ENCODE measurements at regions not wholly inside any gene's neighbourhood (a gene's known extent, or its start where the extent isn't known, plus 50 kb on each side); places are given as distances from the start of the nearest gene placed in this dataset.

- H3K4me1 Mint-ChIP-seq: peaks cover 10% of the 10 kb centered on the region
These were observed 99.5 kb upstream of the SPATA13 start for GRCh38 chr13:24060993-24061392.

DNA sequence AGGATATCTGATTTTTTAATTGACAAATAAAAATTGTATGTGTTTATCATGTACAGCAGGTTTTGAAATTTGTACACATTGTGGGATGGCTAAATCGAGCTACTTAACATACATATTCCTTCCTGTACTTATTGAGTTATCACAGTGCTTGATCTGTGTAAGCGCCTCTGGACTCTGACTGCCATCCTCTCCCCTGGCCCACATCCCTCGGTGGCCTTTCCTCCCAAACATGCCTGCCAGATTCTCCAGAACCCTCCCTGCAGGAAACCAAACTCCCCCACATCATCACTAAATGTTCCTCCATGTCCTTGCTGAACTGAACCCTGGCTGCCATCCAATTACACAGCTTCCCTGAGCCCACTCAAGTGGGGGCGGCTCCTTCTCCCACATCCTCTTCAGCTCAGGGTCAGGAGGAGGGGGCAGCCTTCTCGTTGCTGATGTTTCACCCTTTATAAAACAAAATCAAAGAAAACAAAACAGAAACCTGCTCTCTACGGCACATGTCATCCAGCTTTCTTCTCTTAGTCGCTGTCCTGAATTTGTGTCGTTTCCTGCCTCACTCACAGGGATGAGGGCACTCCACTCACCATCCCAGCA, 97.1 kb upstream of the SPATA13 start:
- DNase-seq (ENCODE audit: low spot score in 2 of 2) (no peak), ATAC-seq (ENCODE audit: low read depth) (no peak)
- H3K4me1 Mint-ChIP-seq: peaks cover 10% of the 10 kb centered on the region
- no peak overlapping the region for H3K4me3 Mint-ChIP-seq
- no peaks in the 10 kb centered on the region for H3K36me3 Mint-ChIP-seq
- H3K27ac Mint-ChIP-seq: no peak overlapping the region
- H3K9me3 Mint-ChIP-seq: peaks cover 1% of the 10 kb centered on the region
- H3K27me3 Mint-ChIP-seq: peaks cover 9% of the 10 kb centered on the region

More at GRCh38 chr13:24060993-24061392, 99.5 kb upstream of the SPATA13 start:
- H3K27me3 Mint-ChIP-seq: peaks cover 9% of the 10 kb centered on the region
- no peaks in the 10 kb centered on the region for H3K36me3 Mint-ChIP-seq
- no peak overlapping the region for H3K4me3 Mint-ChIP-seq
- DNase-seq (ENCODE audit: low spot score in 2 of 2) (no peak), ATAC-seq (ENCODE audit: low read depth) (no peak)
- peaks cover 1% of the 10 kb centered on the region for H3K9me3 Mint-ChIP-seq
- H3K27ac Mint-ChIP-seq: no peak overlapping the region

- H3K4me1 Mint-ChIP-seq: peaks cover 8% of the 10 kb centered on the region
These were observed 96.1 kb upstream of the SPATA13 start for GRCh38 chr13:24064371-24064770.

DNA sequence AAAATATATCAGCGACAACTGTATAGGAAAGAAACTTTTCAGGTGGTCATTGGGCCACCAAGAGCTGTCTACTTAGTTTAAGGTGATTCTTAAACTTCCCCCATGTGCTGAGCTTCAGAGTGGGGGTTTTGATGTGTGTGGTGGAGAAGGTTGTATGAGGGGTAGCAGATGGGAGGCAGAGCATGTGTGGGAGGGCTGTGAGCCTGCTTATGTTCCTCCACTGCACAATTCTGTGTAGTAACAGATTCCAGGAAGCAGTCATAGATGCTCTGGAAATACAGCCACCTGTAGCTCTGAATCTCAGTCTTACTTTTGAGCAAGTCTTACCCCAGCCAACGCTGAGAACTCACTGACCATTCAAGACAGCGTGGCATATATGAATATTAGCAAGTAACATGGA, 95.3 kb upstream of the SPATA13 start:
- DNase-seq (ENCODE audit: low spot score in 2 of 2) (no peak), ATAC-seq (ENCODE audit: low read depth) (no peak)
- Mint-ChIP-seq H3K4me1 (peaks cover 3% of the 10 kb centered on the region), H3K36me3 (no peaks in the 10 kb centered on the region), H3K4me3 (no peak overlapping the region), H3K27ac (no peak overlapping the region), H3K27me3 (peaks cover 7% of the 10 kb centered on the region), H3K9me3 (peaks cover 3% of the 10 kb centered on the region)

More at GRCh38 chr13:24064371-24064770, 96.1 kb upstream of the SPATA13 start:
- Mint-ChIP-seq H3K36me3 (no peaks in the 10 kb centered on the region), H3K4me3 (no peak overlapping the region), H3K27me3 (peaks cover 9% of the 10 kb centered on the region), H3K9me3 (peaks cover 3% of the 10 kb centered on the region), H3K27ac (no peak overlapping the region)
- DNase-seq (ENCODE audit: low spot score in 2 of 2) (no peak), ATAC-seq (ENCODE audit: low read depth) (no peak)

DNA sequence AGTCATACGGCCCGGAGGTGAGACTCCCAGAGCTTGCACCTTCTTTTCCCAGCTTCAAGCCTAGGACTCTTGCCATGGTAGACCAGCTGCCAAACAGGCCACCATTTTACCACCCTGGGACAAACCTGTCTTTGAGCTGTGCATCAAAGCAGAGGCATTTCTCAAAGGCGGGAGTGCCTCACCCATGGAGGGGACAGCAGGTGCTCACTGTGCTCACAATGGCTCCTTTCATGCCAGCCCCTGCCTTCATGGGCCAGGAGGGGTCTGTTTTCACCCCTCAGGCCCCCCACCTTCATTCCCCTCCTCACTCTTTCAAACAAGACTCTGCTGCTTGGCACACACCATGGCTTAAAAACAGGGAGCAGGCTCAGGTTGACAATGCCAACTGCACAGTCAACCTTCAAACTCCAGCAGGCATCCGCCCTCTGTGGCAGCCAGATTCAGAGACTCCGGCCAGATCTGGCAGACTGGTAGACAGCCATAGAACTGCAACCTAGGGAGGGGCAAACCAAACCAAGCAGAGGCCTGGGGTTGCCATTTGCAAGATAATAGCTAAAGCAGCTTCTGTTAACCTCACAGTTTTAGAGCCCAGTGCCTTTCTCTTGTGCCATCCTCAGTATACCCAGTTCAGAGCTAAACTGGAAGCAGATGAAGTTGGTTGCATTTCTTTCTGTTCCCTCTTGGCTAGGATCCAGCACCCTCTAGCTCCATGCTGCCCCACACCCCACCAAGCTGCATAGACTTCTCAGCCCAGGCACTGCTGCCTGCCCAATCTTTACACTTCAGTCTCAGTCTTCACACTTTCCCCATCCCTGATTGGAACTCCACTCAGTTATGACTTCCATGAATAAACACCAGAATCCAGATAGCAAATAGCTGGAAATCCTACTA, 93.9 kb upstream of the SPATA13 start:
- no peak for ATAC-seq (ENCODE audit: low read depth)
- H3K4me3 Mint-ChIP-seq: no peak overlapping the region
- peaks cover 10% of the 10 kb centered on the region for H3K27me3 Mint-ChIP-seq

GRCh38 chr13:24068472-24068871, 92.0 kb upstream of the SPATA13 start:
- Mint-ChIP-seq H3K27me3 (peaks cover 6% of the 10 kb centered on the region), H3K9me3 (peaks cover 3% of the 10 kb centered on the region), H3K36me3 (no peaks in the 10 kb centered on the region), H3K27ac (no peak overlapping the region), H3K4me3 (no peak overlapping the region), H3K4me1 (peaks cover 3% of the 10 kb centered on the region)
- DNase-seq (ENCODE audit: low spot score in 2 of 2) (no peak), ATAC-seq (ENCODE audit: low read depth) (no peak)

More for the DNA sequence above, 93.9 kb upstream of the SPATA13 start:
- H3K36me3 Mint-ChIP-seq: no peaks in the 10 kb centered on the region
- DNase-seq (ENCODE audit: low spot score in 2 of 2): no peak
- H3K4me1 Mint-ChIP-seq: peaks cover 3% of the 10 kb centered on the region
- H3K27ac Mint-ChIP-seq: no peak overlapping the region
- H3K9me3 Mint-ChIP-seq: peaks cover 3% of the 10 kb centered on the region

DNA sequence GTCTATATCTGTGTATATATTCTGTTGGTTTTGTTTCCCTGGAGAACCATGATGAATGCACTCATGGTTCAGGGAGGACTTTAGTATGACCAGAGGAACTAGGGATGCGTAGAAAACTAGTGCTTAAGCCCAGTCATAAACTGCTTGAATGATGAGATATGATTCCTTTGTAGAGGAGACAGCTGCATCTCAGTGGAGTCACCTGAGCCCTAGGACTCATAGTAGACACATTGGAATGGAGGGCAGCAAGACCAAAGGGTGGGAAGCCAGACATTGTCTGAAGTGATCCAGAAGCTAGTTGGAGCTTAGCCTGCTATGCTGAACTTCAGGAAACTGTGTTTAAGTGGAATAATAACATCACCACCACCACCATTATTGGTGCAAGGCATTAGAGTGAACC, 89.5 kb upstream of the SPATA13 start:
- H3K4me3 Mint-ChIP-seq: no peak overlapping the region
- H3K27me3 Mint-ChIP-seq: peaks cover 3% of the 10 kb centered on the region
- no peaks in the 10 kb centered on the region for H3K36me3 Mint-ChIP-seq
- DNase-seq (ENCODE audit: low spot score in 2 of 2) (no peak), ATAC-seq (ENCODE audit: low read depth) (no peak)
- no peak overlapping the region for H3K27ac Mint-ChIP-seq
- H3K9me3 Mint-ChIP-seq: peaks cover 1% of the 10 kb centered on the region
- no peaks in the 10 kb centered on the region for H3K4me1 Mint-ChIP-seq

GRCh38 chr13:24071423-24072075, 89.0 kb upstream of the SPATA13 start:
- DNase-seq (ENCODE audit: low spot score in 2 of 2) (no peak), ATAC-seq (ENCODE audit: low read depth) (no peak)
- H3K4me3 Mint-ChIP-seq: no peak overlapping the region

DNA sequence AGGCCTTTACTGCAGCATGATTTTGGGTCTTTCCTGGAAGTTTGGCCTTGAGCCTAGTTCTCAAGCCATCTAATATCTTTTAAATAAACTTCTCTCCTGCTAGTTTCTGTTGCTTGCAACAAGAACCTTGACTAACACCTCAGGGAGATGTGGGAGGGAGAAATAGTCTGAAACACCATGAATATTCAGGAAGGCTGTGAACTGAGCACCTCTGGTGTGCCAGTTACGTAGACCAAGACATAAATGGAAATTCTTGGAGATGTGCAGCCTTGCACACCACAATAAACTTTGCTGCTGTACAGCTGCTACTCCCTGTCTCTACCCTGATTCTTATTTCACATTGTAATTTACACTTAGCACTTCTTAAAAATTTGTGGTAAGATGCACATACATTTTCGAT, 86.9 kb upstream of the SPATA13 start:
- H3K4me1 Mint-ChIP-seq: no peaks in the 10 kb centered on the region
- no peak overlapping the region for H3K4me3 Mint-ChIP-seq
- peaks cover under 1% of the 10 kb centered on the region for H3K9me3 Mint-ChIP-seq
- H3K36me3 Mint-ChIP-seq: no peaks in the 10 kb centered on the region
- peaks cover 7% of the 10 kb centered on the region for H3K27me3 Mint-ChIP-seq
- ATAC-seq (ENCODE audit: low read depth) (no peak), DNase-seq (ENCODE audit: low spot score in 2 of 2) (no peak)
- no peak overlapping the region for H3K27ac Mint-ChIP-seq

More at GRCh38 chr13:24071423-24072075, 89.0 kb upstream of the SPATA13 start:
- H3K36me3 Mint-ChIP-seq: no peaks in the 10 kb centered on the region
- H3K4me1 Mint-ChIP-seq: no peaks in the 10 kb centered on the region
- H3K9me3 Mint-ChIP-seq: peaks cover 1% of the 10 kb centered on the region
- peaks cover 5% of the 10 kb centered on the region for H3K27me3 Mint-ChIP-seq
- no peak overlapping the region for H3K27ac Mint-ChIP-seq

- no peaks in the 10 kb centered on the region for H3K9me3 Mint-ChIP-seq
- H3K4me3 Mint-ChIP-seq: no peak overlapping the region
- H3K27ac Mint-ChIP-seq: no peak overlapping the region
- no peak for DNase-seq (ENCODE audit: low spot score in 2 of 2)
- peaks cover 9% of the 10 kb centered on the region for H3K27me3 Mint-ChIP-seq
- H3K36me3 Mint-ChIP-seq: no peaks in the 10 kb centered on the region
- no peak for ATAC-seq (ENCODE audit: low read depth)
- H3K4me1 Mint-ChIP-seq: no peaks in the 10 kb centered on the region
These were observed 85.8 kb upstream of the SPATA13 start for GRCh38 chr13:24074678-24075077.

- H3K4me3 Mint-ChIP-seq: no peak overlapping the region
- H3K4me1 Mint-ChIP-seq: no peaks in the 10 kb centered on the region
- H3K27me3 Mint-ChIP-seq: peaks cover 8% of the 10 kb centered on the region
- H3K36me3 Mint-ChIP-seq: no peaks in the 10 kb centered on the region
- H3K27ac Mint-ChIP-seq: no peak overlapping the region
- no peaks in the 10 kb centered on the region for H3K9me3 Mint-ChIP-seq
- ATAC-seq (ENCODE audit: low read depth) (no peak), DNase-seq (ENCODE audit: low spot score in 2 of 2) (no peak)
These were observed 85.2 kb upstream of the SPATA13 start for GRCh38 chr13:24075137-24075975.

DNA sequence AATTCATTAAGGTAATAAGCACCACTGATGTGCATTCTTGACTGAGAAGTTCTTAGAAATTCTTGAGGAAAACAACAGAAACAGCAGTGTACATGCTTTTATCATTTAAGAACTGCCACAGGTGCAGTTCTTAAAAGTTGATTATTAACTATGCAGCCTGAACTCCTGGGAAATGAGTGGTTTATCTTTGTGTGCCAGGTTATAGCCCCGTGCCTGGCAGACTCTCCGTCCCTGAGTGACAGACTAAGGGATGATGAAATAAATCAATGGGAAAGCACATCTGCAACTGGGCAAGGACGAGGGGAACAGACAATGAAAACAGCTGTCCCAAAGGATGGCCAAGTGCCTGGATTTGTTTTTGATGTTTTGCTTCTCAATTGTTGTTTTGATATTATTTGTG, 84.4 kb upstream of the SPATA13 start:
- Mint-ChIP-seq H3K4me1 (no peaks in the 10 kb centered on the region), H3K27me3 (peaks cover 7% of the 10 kb centered on the region), H3K4me3 (no peak overlapping the region), H3K27ac (no peak overlapping the region), H3K36me3 (no peaks in the 10 kb centered on the region), H3K9me3 (no peaks in the 10 kb centered on the region)
- DNase-seq (ENCODE audit: low spot score in 2 of 2) (no peak), ATAC-seq (ENCODE audit: low read depth) (no peak)

GRCh38 chr13:24076636-24077035, 83.9 kb upstream of the SPATA13 start:
- no peak for DNase-seq (ENCODE audit: low spot score in 2 of 2)
- Mint-ChIP-seq H3K27ac (no peak overlapping the region), H3K4me3 (no peak overlapping the region), H3K36me3 (no peaks in the 10 kb centered on the region), H3K4me1 (no peaks in the 10 kb centered on the region), H3K27me3 (peaks cover 7% of the 10 kb centered on the region), H3K9me3 (no peaks in the 10 kb centered on the region)
- no peak for ATAC-seq (ENCODE audit: low read depth)

Data from memory B cell (primary cell).